Adrenal gland (tissue), 5 donors: ENCODE measurements at regions not wholly inside any gene's neighbourhood (a gene's known extent, or its start where the extent isn't known, plus 50 kb on each side); places are given as distances from the start of the nearest gene placed in this dataset.

Experiments
- POLR2A ChIP-seq, 2 donors: fragments of 450-650 bp; IDR thresholded peaks; one replicate each; pipeline ENCODE4 v1.6.1; 2017; ENCODE audit warnings: antibody characterized with exemption in 2 of 2, mild to moderate bottlenecking in 2 of 2, moderate library complexity in 1 of 2
- TF ChIP-seq, protein P1 (sequence below), 6 experiments: fragments of 450-650 bp in 4 of 6; fragments of 200-600 bp in 2 of 6; sonication (generic) in 1 of 6; IDR thresholded peaks; 1 replicate in 5 of 6; 2 replicates in 1 of 6; pipeline versions ENCODE4 v1.5.1 to v1.8.0; 2016 to 2021; ENCODE audit warnings: antibody characterized with exemption in 6 of 6, mild to moderate bottlenecking in 2 of 6, moderate library complexity in 1 of 6
- donor health status: DM: no; HTN: no; CAD: no.

DNA sequence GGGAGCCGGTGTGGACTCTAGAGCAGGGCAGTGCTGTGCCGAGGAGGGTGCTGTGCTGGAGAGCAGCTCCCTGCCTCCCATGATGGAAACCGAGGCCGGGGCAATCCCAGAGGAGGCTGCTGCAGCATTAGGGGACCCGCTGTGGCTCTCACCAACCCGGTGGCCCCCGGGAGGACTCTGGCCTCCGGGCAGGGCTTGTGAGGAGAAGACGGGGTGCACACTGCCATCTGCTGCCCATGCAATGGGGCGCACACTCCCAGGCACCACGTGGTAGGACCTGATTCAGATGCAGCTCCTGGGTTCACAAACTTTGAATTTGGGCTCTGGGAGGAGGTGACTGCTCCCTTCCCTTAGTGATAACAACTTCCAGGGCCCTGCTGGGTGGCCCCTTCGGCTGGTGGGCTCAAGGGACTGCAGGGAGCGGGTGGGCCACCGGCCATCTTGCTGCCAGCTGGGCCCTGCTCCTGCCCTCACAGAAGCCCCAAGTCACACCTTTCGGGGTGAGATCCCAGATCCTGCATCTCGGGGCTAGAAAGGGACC is 93.8 kb upstream of the FGF3 start:
- no peak for TF ChIP-seq POLR2A (IDR thresholded peaks at IDR 0.05)
- TF ChIP-seq, protein P1, sequence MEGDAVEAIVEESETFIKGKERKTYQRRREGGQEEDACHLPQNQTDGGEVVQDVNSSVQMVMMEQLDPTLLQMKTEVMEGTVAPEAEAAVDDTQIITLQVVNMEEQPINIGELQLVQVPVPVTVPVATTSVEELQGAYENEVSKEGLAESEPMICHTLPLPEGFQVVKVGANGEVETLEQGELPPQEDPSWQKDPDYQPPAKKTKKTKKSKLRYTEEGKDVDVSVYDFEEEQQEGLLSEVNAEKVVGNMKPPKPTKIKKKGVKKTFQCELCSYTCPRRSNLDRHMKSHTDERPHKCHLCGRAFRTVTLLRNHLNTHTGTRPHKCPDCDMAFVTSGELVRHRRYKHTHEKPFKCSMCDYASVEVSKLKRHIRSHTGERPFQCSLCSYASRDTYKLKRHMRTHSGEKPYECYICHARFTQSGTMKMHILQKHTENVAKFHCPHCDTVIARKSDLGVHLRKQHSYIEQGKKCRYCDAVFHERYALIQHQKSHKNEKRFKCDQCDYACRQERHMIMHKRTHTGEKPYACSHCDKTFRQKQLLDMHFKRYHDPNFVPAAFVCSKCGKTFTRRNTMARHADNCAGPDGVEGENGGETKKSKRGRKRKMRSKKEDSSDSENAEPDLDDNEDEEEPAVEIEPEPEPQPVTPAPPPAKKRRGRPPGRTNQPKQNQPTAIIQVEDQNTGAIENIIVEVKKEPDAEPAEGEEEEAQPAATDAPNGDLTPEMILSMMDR (IDR thresholded peaks at IDR 0.05), result peak in 2 of 6 experiments; percentile 12 to 15
